NK-92 treated with Interleukin-12 subunit alpha and Interleukin-12 subunit beta, amount 100 ng/mL, for 24 hours (cell line): ENCODE measurements at regions not wholly inside any gene's neighbourhood (a gene's known extent, or its start where the extent isn't known, plus 50 kb on each side); places are given as distances from the start of the nearest gene placed in this dataset.
"Not testable (repeated sequence)": the region's sequence is repeated elsewhere in the genome, so short reads cannot be mapped to it uniquely, and the experiment has no call there.

Experiments
- DNase-seq: peaks from one replicate; lab custom pipeline; 2025; lab: John Stamatoyannopoulos, UW

DNA sequence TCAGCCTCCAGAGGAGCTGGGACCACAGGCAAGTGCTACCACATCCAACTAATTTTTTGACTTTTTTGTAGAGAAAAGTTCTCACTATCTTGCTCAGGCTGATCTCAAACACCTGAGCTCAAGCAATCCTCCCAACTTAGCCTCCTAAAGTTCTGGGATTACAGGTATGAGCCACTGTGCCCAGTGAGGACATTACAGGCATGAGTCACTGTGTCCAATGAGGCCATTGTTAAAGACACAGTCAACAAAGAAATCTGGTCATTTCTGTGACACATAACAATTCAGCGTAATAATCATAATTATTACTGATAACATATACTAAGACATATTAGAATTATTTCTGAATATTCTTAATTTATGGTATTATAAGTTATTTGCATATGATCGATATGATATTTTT, 463.4 kb upstream of the NDN start:
- DNase-seq, result no peak

DNA sequence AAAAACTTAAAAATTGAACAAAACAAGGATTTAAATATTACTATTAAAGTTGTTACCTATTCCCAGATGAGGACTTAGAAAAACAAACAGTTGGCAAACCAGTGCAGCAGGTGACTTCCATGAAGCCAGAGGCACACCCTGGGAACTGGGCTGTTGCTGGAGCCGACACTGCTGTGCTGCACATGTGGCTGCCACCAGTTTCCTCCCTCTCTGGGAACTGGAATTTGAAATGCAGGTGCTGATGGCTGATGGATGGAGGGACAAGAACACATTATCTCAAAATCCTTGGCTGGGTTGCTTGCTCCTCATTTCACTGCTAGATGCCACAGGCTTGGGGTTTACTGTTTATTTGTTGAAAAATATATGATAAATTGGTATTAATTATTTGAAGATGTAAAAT, 471.2 kb upstream of the NDN start:
- DNase-seq, result not testable (repeated sequence)

DNA sequence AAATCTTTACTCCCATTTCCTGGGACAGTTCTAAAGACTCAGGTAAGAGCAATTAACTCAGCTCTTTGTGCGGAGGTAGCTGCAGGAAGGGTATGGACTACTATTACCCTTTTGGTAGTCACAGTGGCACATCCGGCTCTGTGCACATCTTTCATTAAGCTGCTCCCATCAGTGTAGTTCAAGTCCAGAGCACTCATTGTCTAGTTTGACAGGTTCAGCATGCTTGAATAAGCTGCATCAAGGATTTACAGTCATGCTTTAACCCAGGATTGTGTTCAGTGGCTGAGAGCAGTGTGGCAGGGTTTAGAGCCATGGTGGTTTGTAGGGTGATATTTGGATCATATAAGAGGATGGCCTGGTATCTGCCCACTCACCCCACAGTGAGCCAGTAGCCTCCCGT, 478.4 kb upstream of the NDN start:
- DNase-seq, result not testable (repeated sequence)

GRCh38 chr15:24202297-24202696, 473.3 kb upstream of the NPAP1 start:
- DNase-seq, result not testable (repeated sequence)

GRCh38 chr15:24211742-24212476, 463.7 kb upstream of the NPAP1 start:
- not testable (repeated sequence) for DNase-seq

GRCh38 chr15:24223739-24224138, 451.8 kb upstream of the NPAP1 start:
- no peak for DNase-seq

DNA sequence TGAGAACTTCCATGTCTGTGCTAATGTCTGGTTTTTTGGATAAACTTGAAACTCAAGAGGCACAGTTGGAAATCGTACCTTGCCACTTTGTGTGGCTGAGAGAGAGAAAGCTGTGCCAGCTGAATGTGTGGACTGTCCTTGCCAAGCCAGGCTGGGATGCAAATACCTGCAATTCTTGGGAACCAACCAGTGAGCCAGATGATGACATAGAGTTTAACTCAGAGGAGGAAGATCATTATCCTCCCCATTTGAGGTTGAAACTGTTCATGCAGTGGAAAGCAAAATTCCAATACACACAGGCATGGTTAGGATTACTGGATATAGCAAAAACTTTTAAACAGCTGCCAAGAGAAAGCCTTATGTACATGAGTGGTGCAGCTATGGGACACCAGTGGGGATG, 451.4 kb upstream of the NPAP1 start:
- no peak for DNase-seq

GRCh38 chr15:24228922-24229321, 446.7 kb upstream of the NPAP1 start:
- DNase-seq, result not testable (repeated sequence)

- not testable (repeated sequence) for DNase-seq
Measured at GRCh38 chr15:24233134-24233533, 442.4 kb upstream of the NPAP1 start.

- not testable (repeated sequence) for DNase-seq
Measured at GRCh38 chr15:24240580-24240979, 435.0 kb upstream of the NPAP1 start.

DNA sequence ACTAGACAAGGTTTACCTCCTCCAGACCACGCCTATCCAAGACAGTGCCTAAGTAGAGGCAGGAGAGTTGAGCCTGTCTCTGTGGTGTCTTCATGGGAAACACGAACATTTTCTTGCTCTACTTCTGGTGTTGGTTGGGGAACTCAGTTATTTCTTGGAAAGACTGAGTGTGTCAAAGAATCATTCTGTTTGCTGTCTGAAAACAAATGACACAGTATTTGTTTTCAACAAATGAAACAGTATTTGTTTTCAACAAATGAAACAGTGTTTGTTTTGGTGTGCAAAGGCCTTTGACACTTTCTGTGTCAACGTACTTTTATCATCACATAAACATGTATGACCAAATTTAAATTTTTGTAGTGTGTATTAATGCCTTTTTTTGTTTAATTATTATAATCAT, 416.5 kb upstream of the NPAP1 start:
- DNase-seq, result not testable (repeated sequence)

- DNase-seq, result not testable (repeated sequence)
Measured at GRCh38 chr15:24260407-24260806, 415.2 kb upstream of the NPAP1 start.

- not testable (repeated sequence) for DNase-seq
Measured at GRCh38 chr15:24260854-24261253, 414.7 kb upstream of the NPAP1 start.

- not testable (repeated sequence) for DNase-seq
Measured at GRCh38 chr15:24268536-24269165, 406.9 kb upstream of the NPAP1 start.

GRCh38 chr15:24269166-24269571, 406.4 kb upstream of the NPAP1 start:
- DNase-seq, result no peak

DNA sequence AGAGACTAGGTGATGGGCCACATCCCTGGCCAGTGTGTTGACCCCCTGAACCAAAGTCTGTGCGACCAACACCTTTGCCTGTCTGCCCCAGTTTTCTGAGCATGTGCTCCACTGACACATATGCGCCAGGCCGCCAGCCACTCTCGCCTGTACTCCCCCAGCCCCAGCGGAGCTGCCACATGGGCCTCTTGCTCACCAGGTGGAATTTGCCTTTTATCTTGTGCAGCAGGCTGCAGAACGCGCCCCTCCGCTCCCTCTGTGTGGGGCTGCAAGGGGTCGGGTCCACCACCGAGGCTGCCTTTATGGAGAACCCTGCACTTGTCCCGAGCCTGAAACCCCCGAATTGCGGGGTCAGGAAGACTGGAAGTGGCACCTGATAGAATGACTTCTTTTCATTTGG, 405.7 kb upstream of the NPAP1 start:
- no peak for DNase-seq

DNA sequence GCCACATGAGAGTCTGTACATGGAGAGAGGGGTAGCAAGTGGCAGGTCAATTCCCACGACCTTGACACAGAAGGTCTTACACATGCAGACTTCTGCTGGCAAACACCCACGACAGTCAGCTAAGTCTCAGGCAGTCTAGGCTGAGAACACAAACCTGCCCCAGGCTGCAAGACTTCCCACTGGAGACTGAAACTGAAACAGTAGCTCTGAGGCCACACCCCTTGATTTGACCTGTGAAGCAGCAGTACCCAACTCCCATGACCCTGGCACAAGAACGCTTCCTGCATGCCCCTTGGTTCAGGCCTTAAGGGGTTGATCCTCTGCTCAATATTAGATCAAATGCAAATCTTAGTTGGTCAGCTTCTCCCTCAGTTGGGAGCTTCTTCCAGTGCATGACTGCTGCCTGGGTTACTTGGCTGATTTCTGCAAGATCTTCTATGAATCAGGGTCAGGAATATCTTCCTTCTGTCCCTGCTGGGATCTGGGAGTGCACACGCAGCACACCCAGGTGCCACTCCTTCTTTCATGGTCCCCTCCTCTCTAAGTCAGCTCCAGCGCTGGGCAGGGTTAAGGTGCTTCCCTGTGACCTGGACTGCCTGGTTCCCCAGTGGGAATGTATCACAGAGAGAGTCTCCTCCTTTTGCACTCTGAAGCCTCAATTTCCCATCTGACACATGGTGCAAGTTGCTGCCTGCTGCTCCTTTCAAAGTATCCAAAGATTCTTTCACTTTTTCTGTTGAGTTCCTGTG, 403.9 kb upstream of the NPAP1 start:
- DNase-seq, result not testable (repeated sequence)

DNA sequence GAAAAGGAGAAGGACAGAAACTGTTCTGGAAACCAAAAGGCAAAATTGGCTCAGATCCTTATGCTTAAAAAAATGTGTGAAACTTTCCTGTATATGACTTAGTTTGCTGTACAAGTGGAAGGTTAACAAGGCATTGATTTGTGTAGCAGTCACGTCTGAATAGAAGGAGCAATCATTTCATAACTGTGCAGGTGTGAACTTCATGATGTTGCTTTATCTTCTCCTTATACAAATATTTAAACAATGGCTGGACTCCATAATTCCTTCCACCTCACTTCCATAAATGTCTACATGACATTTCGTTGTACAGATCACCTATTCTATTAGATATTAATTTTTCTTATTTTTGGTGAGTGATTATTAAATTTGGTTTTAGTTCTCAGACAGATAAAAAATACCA, 382.7 kb upstream of the NPAP1 start:
- no peak for DNase-seq

GRCh38 chr15:24300804-24301368, 374.7 kb upstream of the NPAP1 start:
- not testable (repeated sequence) for DNase-seq

DNA sequence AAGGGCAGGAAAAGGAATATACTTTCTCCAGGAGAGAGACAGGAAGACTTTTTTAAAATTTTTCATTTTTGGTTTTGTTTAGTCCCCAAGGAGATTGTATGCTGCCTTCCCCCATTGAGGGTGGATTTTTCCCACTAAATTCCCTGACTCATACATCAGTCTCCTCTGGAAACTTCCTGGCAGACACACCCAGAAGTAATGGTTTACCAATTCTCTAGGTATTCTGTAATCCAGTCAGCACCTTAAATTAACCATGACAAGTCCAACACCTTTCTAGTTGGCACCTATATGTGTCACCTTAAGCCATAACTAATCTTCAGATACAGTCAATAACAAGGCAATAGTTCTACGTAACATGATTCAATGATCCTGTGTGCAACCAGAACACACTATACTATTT, 373.6 kb upstream of the NPAP1 start:
- DNase-seq, result not testable (repeated sequence)

- not testable (repeated sequence) for DNase-seq
Measured at GRCh38 chr15:24304747-24305146, 370.8 kb upstream of the NPAP1 start.

- DNase-seq, result not testable (repeated sequence)
Measured at GRCh38 chr15:24305643-24306042, 369.9 kb upstream of the NPAP1 start.
